ENCODE measurements at regions not wholly inside any gene's neighbourhood (a gene's known extent, or its start where the extent isn't known, plus 50 kb on each side); places are given as distances from the start of the nearest gene placed in this dataset.
"Not testable (repeated sequence)": the region's sequence is repeated elsewhere in the genome, so short reads cannot be mapped to it uniquely, and the experiment has no call there.

DNA sequence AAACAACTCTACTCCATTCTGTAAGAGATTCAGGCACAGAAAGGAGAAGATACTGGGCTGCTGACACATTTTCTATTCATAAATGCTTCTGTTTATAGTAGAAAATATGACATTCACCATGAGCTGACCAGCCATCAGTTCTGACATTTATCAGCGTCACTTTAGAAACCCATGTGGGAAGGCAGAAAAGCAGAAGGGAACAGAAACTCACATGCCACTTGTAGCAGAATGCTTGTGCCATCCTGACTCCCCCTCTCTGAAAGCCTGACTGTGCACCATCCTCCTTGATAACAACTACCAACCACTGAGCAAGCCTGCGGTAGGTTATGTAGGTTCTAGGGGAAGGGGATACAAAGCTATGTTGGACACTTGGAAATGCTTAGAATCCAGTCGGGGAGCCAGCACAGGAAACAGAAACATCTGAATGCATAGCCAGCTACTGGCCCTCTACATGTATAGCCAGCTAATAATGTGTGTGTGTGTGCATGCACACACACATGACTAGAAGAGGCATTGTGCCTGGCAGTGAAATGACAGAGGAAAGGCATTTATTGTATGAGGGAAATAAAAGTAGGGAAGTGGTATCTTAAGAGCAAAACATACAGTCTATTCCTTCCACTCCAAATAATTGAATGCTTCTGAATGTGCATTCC lies 104.3 kb downstream of the SPDYE17 start:
- H3K9me2 ChIP-seq (ENCODE audit: insufficient read depth, low read length); H2AFZ ChIP-seq (ENCODE audit: low read length); CTCF ChIA-PET (ENCODE audit: unreplicated experiment); H3K4me2 ChIP-seq (ENCODE audit: low read length); H3K36me3 ChIP-seq (ENCODE audit: insufficient read depth, low read length); BruUV-seq (replicated peaks); H3K4me3 ChIP-seq (ENCODE audit: low read depth, low read length, poor library complexity, severe bottlenecking); DNase-seq (ENCODE audit: low spot score); H3K4me1 ChIP-seq (ENCODE audit: insufficient read depth, low read length, poor library complexity, severe bottlenecking); POLR2A ChIA-PET; H3K9me3 ChIP-seq (ENCODE audit: low read length); H3K27ac ChIP-seq (ENCODE audit: low read depth, low read length, poor library complexity, severe bottlenecking); H3K79me2 ChIP-seq (ENCODE audit: insufficient read depth, low read depth, low read length); intact Hi-C loops (cut with micrococcal nuclease; ENCODE audit: unreplicated experiment); H4K20me1 ChIP-seq (ENCODE audit: insufficient read depth, low read length): not testable (repeated sequence)

DNA sequence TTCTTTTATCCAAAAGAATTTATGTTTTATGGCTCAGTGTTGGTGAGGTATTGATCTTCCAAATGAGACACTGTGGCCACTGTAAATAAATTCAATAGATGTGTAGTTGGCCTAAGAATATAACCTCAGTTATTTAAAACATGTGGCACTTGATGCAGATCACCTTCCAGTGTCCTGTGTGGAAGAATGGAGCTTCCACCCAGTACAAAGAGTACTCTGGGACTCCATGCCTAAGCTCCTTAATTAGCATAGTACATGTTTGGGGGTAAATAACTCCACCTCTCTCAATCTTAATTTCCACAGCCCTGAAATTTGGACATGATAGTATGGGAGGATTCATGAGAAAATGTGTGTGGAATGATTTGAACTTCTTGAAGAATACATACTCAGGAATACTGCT lies 105.7 kb downstream of the SPDYE17 start:
- H3K4me1 ChIP-seq (ENCODE audit: insufficient read depth, low read length, poor library complexity, severe bottlenecking); H3K4me2 ChIP-seq (ENCODE audit: low read length); POLR2A ChIA-PET; H4K20me1 ChIP-seq (ENCODE audit: insufficient read depth, low read length); BruUV-seq (replicated peaks); H3K9me2 ChIP-seq (ENCODE audit: insufficient read depth, low read length); H3K9me3 ChIP-seq (ENCODE audit: low read length); CTCF ChIA-PET (ENCODE audit: unreplicated experiment); H3K4me3 ChIP-seq (ENCODE audit: low read depth, low read length, poor library complexity, severe bottlenecking); intact Hi-C loops (cut with micrococcal nuclease; ENCODE audit: unreplicated experiment); DNase-seq (ENCODE audit: low spot score); H2AFZ ChIP-seq (ENCODE audit: low read length); H3K27ac ChIP-seq (ENCODE audit: low read depth, low read length, poor library complexity, severe bottlenecking); H3K79me2 ChIP-seq (ENCODE audit: insufficient read depth, low read depth, low read length); H3K36me3 ChIP-seq (ENCODE audit: insufficient read depth, low read length): not testable (repeated sequence)

DNA sequence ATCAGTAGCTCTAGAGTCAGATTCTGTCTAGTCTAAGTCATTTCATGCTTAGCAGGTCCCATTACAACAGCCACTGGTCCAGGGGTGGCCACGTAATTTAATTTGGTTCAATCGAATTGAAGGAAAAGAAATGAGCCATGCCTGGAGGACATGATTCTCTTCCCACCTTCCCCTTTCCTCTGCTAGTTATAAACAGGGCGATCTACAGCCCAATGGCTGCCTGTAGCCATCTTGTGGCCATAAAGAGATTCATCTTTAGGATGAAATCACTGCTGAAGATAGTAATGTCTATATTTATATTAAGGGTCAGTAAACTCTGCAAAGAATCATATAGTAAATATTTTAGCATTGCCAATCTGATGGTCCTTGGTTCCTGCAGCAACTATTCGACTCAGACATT lies 107.4 kb downstream of the SPDYE17 start:
- H3K9me2 ChIP-seq (ENCODE audit: insufficient read depth, low read length); intact Hi-C loops (cut with micrococcal nuclease; ENCODE audit: unreplicated experiment); H4K20me1 ChIP-seq (ENCODE audit: insufficient read depth, low read length); H3K4me2 ChIP-seq (ENCODE audit: low read length); DNase-seq (ENCODE audit: low spot score); H2AFZ ChIP-seq (ENCODE audit: low read length); BruUV-seq (replicated peaks); H3K4me1 ChIP-seq (ENCODE audit: insufficient read depth, low read length, poor library complexity, severe bottlenecking); CTCF ChIA-PET (ENCODE audit: unreplicated experiment); H3K27ac ChIP-seq (ENCODE audit: low read depth, low read length, poor library complexity, severe bottlenecking); H3K36me3 ChIP-seq (ENCODE audit: insufficient read depth, low read length); H3K4me3 ChIP-seq (ENCODE audit: low read depth, low read length, poor library complexity, severe bottlenecking); H3K79me2 ChIP-seq (ENCODE audit: insufficient read depth, low read depth, low read length); H3K9me3 ChIP-seq (ENCODE audit: low read length); POLR2A ChIA-PET: not testable (repeated sequence)

DNA sequence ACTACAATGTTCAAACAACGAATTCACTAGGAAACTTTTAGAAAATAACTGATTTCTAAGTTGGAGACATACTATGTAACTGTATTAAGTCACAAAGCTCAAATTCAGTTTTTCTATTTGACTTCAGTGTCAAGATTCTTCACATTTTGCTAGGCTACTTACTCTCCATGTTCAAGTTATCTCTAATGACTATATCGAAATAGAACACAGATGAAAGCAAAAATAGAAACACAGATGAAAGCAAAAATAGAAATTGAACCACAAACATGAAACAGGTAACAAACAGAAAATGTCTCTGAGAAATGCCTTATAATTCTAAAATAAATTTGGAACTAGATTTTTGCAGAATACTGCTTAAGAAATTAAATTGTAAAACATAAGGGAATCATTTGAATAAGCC lies 113.5 kb downstream of the SPDYE17 start:
- intact Hi-C loops (cut with micrococcal nuclease; ENCODE audit: unreplicated experiment); H2AFZ ChIP-seq (ENCODE audit: low read length); BruUV-seq (replicated peaks); H4K20me1 ChIP-seq (ENCODE audit: insufficient read depth, low read length); H3K4me1 ChIP-seq (ENCODE audit: insufficient read depth, low read length, poor library complexity, severe bottlenecking); H3K9me2 ChIP-seq (ENCODE audit: insufficient read depth, low read length); H3K79me2 ChIP-seq (ENCODE audit: insufficient read depth, low read depth, low read length); H3K4me2 ChIP-seq (ENCODE audit: low read length); H3K27ac ChIP-seq (ENCODE audit: low read depth, low read length, poor library complexity, severe bottlenecking); H3K9me3 ChIP-seq (ENCODE audit: low read length); DNase-seq (ENCODE audit: low spot score); CTCF ChIA-PET (ENCODE audit: unreplicated experiment); H3K36me3 ChIP-seq (ENCODE audit: insufficient read depth, low read length); POLR2A ChIA-PET; H3K4me3 ChIP-seq (ENCODE audit: low read depth, low read length, poor library complexity, severe bottlenecking): not testable (repeated sequence)

DNA sequence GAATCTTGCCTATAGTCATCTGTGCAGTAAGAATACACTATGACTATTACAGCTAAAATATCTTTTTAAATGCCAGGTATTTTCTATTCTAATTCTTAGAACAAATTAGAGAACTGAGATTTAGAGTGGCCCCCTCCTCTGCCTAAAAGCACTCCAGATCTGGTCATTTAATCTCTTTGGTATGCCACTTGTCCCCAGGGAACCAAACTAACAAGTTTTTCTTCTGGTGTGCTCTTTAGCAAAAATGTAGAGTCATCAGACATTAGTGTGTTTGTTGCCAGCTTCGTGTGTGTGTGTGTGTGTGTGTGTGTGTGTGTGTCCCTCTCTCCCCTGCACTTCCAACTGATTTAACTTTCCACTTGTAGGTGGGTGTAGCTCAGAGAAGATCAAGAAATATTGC lies 117.8 kb downstream of the SPDYE17 start:
- H3K36me3 ChIP-seq (ENCODE audit: insufficient read depth, low read length); POLR2A ChIA-PET; H3K79me2 ChIP-seq (ENCODE audit: insufficient read depth, low read depth, low read length); H3K4me1 ChIP-seq (ENCODE audit: insufficient read depth, low read length, poor library complexity, severe bottlenecking); CTCF ChIA-PET (ENCODE audit: unreplicated experiment); intact Hi-C loops (cut with micrococcal nuclease; ENCODE audit: unreplicated experiment); H3K4me3 ChIP-seq (ENCODE audit: low read depth, low read length, poor library complexity, severe bottlenecking); H3K9me2 ChIP-seq (ENCODE audit: insufficient read depth, low read length); H2AFZ ChIP-seq (ENCODE audit: low read length); H3K4me2 ChIP-seq (ENCODE audit: low read length); H3K9me3 ChIP-seq (ENCODE audit: low read length); BruUV-seq (replicated peaks); DNase-seq (ENCODE audit: low spot score); H4K20me1 ChIP-seq (ENCODE audit: insufficient read depth, low read length); H3K27ac ChIP-seq (ENCODE audit: low read depth, low read length, poor library complexity, severe bottlenecking): not testable (repeated sequence)

DNA sequence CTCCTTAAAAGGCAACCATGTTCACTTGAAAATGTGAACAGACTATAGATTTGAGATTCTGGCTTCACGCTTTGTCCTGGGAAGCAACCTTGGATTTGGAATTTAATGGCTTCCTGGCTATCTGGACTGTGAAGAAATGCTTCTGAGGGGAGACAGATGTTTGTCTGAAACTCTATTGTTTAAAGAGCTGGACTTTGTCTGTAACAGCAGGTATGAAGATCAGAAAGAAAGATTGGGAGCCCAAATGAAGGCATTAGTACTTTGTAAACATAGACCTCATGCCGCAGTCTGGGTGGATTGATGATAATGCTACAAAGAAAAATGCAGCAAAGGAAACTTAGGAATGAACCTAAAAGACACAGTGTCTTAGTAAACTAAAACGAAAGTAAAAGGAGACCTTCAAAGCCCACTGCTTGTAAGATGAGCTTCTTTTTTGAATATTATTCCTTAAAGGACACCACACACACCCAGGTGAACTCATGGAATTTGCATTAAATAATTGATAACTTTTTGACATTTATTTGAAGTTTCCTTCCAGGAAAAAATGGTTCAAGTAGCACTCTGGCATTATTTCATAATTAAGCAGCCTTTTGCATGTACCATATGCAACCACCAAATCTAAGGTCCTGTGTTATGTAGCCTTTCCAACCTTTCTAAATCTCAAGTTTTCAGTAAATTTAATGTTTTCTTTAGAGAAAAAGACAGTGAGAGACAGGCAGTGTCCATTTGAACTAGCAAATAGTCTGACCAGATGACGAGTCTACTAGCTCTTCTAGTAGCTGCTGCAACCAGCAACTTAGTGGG lies 119.9 kb downstream of the SPDYE17 start:
- H4K20me1 ChIP-seq (ENCODE audit: insufficient read depth, low read length); H3K4me1 ChIP-seq (ENCODE audit: insufficient read depth, low read length, poor library complexity, severe bottlenecking); CTCF ChIA-PET (ENCODE audit: unreplicated experiment); H3K27ac ChIP-seq (ENCODE audit: low read depth, low read length, poor library complexity, severe bottlenecking); H3K9me3 ChIP-seq (ENCODE audit: low read length); H3K79me2 ChIP-seq (ENCODE audit: insufficient read depth, low read depth, low read length); H3K9me2 ChIP-seq (ENCODE audit: insufficient read depth, low read length); H2AFZ ChIP-seq (ENCODE audit: low read length); intact Hi-C loops (cut with micrococcal nuclease; ENCODE audit: unreplicated experiment); H3K36me3 ChIP-seq (ENCODE audit: insufficient read depth, low read length); H3K4me2 ChIP-seq (ENCODE audit: low read length); POLR2A ChIA-PET; BruUV-seq (replicated peaks); DNase-seq (ENCODE audit: low spot score); H3K4me3 ChIP-seq (ENCODE audit: low read depth, low read length, poor library complexity, severe bottlenecking): not testable (repeated sequence)

Data from OCI-LY7 (cell line).